ENCODE measurements at regions not wholly inside any gene's neighbourhood (a gene's known extent, or its start where the extent isn't known, plus 50 kb on each side); places are given as distances from the start of the nearest gene placed in this dataset.

GRCh38 chr13:40102854-40103253, 447.4 kb downstream of the COG6 start:
- no peak for DNase-seq
- WGBS, 2 donors: 87 to 90% methylated on average over 9 of the region's 9 CpGs

GRCh38 chr13:40103864-40104263, 448.4 kb downstream of the COG6 start:
- Histone ChIP-seq H3K36me3 (no peaks in the 10 kb centered on the region), H3K9me3 (peaks cover 0 to 10% (median 0%) of the 10 kb centered on the region in 11 donors), H3K4me3 (no peak overlapping the region), H3K27me3 (no peaks in the 10 kb centered on the region), H3K27ac (no peak overlapping the region), H3K4me1 (peaks cover 0 to 1% (median 0%) of the 10 kb centered on the region in 9 donors)
- ATAC-seq (no peak), DNase-seq (no peak)
- no peak for TF ChIP-seq CTCF (IDR thresholded peaks at IDR 0.05)
- intact Hi-C loops (cut with DNase I): no loop called here
- WGBS, 2 donors: 76 to 91% methylated on average over 4 of the region's 4 CpGs

More at GRCh38 chr13:40102854-40103253, 447.4 kb downstream of the COG6 start:
- H3K9me3 ChIP-seq: peaks cover 0 to 10% (median 0%) of the 10 kb centered on the region in 11 donors
- H3K36me3 ChIP-seq: no peaks in the 10 kb centered on the region
- no peak overlapping the region for H3K27ac ChIP-seq
- peak in 1 of 8 donors; percentile 25 for ATAC-seq
- no peaks in the 10 kb centered on the region for H3K27me3 ChIP-seq
- TF ChIP-seq CTCF (IDR thresholded peaks at IDR 0.05): no peak
- H3K4me1 ChIP-seq: no peaks in the 10 kb centered on the region
- intact Hi-C loops (cut with DNase I): no loop called here
- H3K4me3 ChIP-seq: no peak overlapping the region

- TF ChIP-seq CTCF (IDR thresholded peaks at IDR 0.05): no peak
- Histone ChIP-seq H3K4me1 (peaks cover 0 to 5% (median 0%) of the 10 kb centered on the region in 9 donors), H3K36me3 (no peaks in the 10 kb centered on the region), H3K27me3 (no peaks in the 10 kb centered on the region), H3K4me3 (no peak overlapping the region), H3K9me3 (no peaks in the 10 kb centered on the region), H3K27ac (no peak overlapping the region)
- intact Hi-C loops (cut with DNase I): no loop called here
- ATAC-seq: no peak
- DNase-seq: no peak
- 91 to 93% methylated on average over 5 of the region's 5 CpGs for WGBS, 2 donors
Observed at GRCh38 chr13:40105231-40105630, 449.8 kb downstream of the COG6 start.

- Histone ChIP-seq H3K27ac (peak overlapping the region in 1 of 10 donors; percentile 31), H3K9me3 (no peaks in the 10 kb centered on the region), H3K4me3 (no peak overlapping the region), H3K4me1 (peaks cover 0 to 5% (median 0%) of the 10 kb centered on the region in 9 donors), H3K27me3 (no peaks in the 10 kb centered on the region), H3K36me3 (no peaks in the 10 kb centered on the region)
- intact Hi-C loops (cut with DNase I): no loop called here
- TF ChIP-seq CTCF (IDR thresholded peaks at IDR 0.05): no peak
- no peak for DNase-seq
- peak in 1 of 8 donors; percentile 72 for ATAC-seq
- 89% methylated on average over 4 of the region's 4 CpGs for WGBS, 2 donors
Observed at GRCh38 chr13:40109351-40109844, 453.9 kb downstream of the COG6 start.

Measured in heart right ventricle (tissue), 16 donors.